Smooth muscle cell (in vitro differentiated cells): ENCODE measurements at regions not wholly inside any gene's neighbourhood (a gene's known extent, or its start where the extent isn't known, plus 50 kb on each side); places are given as distances from the start of the nearest gene placed in this dataset. TPM values are rescaled to one million over a fixed set of nuclear protein-coding genes. Genes with fewer than 3 reads are reported as not detected.

Experiments
- DNase-seq: peaks from one replicate; lab custom pipeline; 2025; ENCODE audit not compliant: unreplicated experiment; lab: John Stamatoyannopoulos, UW
- H2AFZ ChIP-seq: fragments of 200-600 bp; sonication (generic); 2 replicates; pipeline ENCODE4 v1.6.0; 2016; ENCODE audit warnings: antibody characterized with exemption, low read depth, mild to moderate bottlenecking
- H3F3A ChIP-seq: fragments of 200-600 bp; sonication (generic); 2 replicates; pipeline ENCODE4 v1.6.0; 2017; ENCODE audit warnings: antibody characterized with exemption, low read depth
- H3K27ac ChIP-seq: fragments of 200-600 bp; sonication (generic); 2 replicates; pipeline ENCODE4 v1.5.1; 2016; ENCODE audit warnings: low read depth, mild to moderate bottlenecking
- H3K27me3 ChIP-seq: fragments of 200-600 bp; sonication (generic); 2 replicates; pipeline ENCODE4 v1.6.1; 2016; ENCODE audit warnings: low read depth, mild to moderate bottlenecking
- H3K36me3 ChIP-seq: fragments of 200-600 bp; sonication (generic); 2 replicates; pipeline ENCODE4 v1.5.1; 2016; ENCODE audit warnings: low read depth
- H3K4me1 ChIP-seq: fragments of 200-600 bp; sonication (generic); 2 replicates; pipeline ENCODE4 v1.5.1; 2016; ENCODE audit warnings: low read depth
- H3K4me2 ChIP-seq: fragments of 200-600 bp; sonication (generic); 2 replicates; pipeline ENCODE4 v1.6.0; 2016; ENCODE audit warnings: mild to moderate bottlenecking
- H3K4me3 ChIP-seq: fragments of 200-600 bp; sonication (generic); 2 replicates; pipeline ENCODE4 v1.5.1; 2016; ENCODE audit warnings: mild to moderate bottlenecking
- H3K79me2 ChIP-seq: fragments of 200-600 bp; sonication (generic); 2 replicates; pipeline ENCODE4 v1.6.0; 2016; ENCODE audit warnings: low read depth, mild to moderate bottlenecking
- H3K9ac ChIP-seq: fragments of 200-600 bp; sonication (generic); 2 replicates; pipeline ENCODE4 v1.6.0; 2016; ENCODE audit warnings: low read depth
- H3K9me3 ChIP-seq: fragments of 200-600 bp; sonication (generic); replicated peaks from 2 replicates; pipeline ENCODE4 v1.5.1; 2016; ENCODE audit warnings: low read depth
- H4K20me1 ChIP-seq: fragments of 200-600 bp; sonication (generic); 2 replicates; pipeline ENCODE4 v1.6.0; 2016; ENCODE audit warnings: low read depth
- CTCF ChIP-seq: fragments of 200-600 bp; sonication (generic); IDR thresholded peaks from 2 replicates; pipeline ENCODE4 v1.5.1; 2017; ENCODE audit warnings: borderline replicate concordance, mild to moderate bottlenecking, antibody characterized with exemption; ENCODE audit not compliant: insufficient read depth, poor library complexity, severe bottlenecking
- WGBS: methylation state at CpG from one replicate; pipeline ENCODE4 v1.1.7; 2016; ENCODE audit warnings: low lambda C conversion rate; 5-methylcytosine and 5-hydroxymethylcytosine counted together
- small RNA-seq: library from RNA; depleted of rRNA; stranded (forward); fragments of <200 nt; gene quantifications from one replicate; pipeline ENCODE3, GENCODE V24; 2014

DNA sequence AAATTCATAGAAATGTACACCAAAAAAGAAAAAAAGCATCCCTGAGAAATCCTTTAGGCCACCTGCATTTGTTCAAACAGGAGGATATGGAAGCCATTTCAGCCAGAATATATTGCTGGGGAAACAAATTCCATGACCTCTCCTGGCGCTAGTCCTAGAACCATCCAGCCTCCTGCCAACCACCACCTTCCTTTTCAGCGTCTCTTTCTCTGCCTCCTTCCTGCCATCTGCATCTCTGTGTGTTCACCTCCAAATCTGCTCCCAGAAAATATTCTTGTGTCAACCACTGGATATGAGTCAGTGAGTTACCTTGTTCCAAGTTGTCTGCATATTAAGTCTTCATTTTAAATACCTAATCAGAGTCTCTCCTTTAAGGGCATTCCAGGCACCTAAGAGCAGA, 50.6 kb upstream of the NPY start:
- no peak for DNase-seq
- H3K4me2 ChIP-seq, result no peak overlapping the region
- WGBS, result 95% methylated on average over 2 of the region's 2 CpGs
- no peaks in the 10 kb centered on the region for H4K20me1 ChIP-seq
- H3K79me2 ChIP-seq, result no peaks in the 10 kb centered on the region
- no peaks in the 10 kb centered on the region for H3K27me3 ChIP-seq
- no peak overlapping the region for H2AFZ ChIP-seq
- no peak for TF ChIP-seq CTCF
- H3K27ac ChIP-seq, result no peak overlapping the region
- no peaks in the 10 kb centered on the region for H3K36me3 ChIP-seq
- no peaks in the 10 kb centered on the region for H3K4me1 ChIP-seq
- H3F3A ChIP-seq, result no peaks in the 10 kb centered on the region
- H3K4me3 ChIP-seq, result no peak overlapping the region
- H3K9me3 ChIP-seq, result no peaks in the 10 kb centered on the region
- H3K9ac ChIP-seq, result no peak overlapping the region

Small RNA genes lying in the stretch of these regions (small RNA-seq; reads per million reads assigned to genes)
- not detected for gene RNA5SP228
